COLO668 (cell line): ENCODE measurements at regions not wholly inside any gene's neighbourhood (a gene's known extent, or its start where the extent isn't known, plus 50 kb on each side); places are given as distances from the start of the nearest gene placed in this dataset.

Experiments used
- DNase-seq: peaks from one replicate; lab custom pipeline; 2025; ENCODE audit not compliant: unreplicated experiment; lab: John Stamatoyannopoulos, UW

GRCh38 chr10:28077889-28078288 lies 79.0 kb upstream of the ODAD2 start:
- DNase-seq, result no peak

GRCh38 chr10:28075424-28075823 lies 76.5 kb upstream of the ODAD2 start:
- DNase-seq, result no peak

GRCh38 chr10:28072573-28072972 lies 73.7 kb upstream of the ODAD2 start:
- no peak for DNase-seq

- DNase-seq, result no peak
Observed at GRCh38 chr10:28060031-28060607, 61.2 kb upstream of the ODAD2 start.

- no peak for DNase-seq
Observed at GRCh38 chr10:28058746-28059145, 59.9 kb upstream of the ODAD2 start.

- no peak for DNase-seq
Observed at GRCh38 chr10:28054228-28054860, 55.5 kb upstream of the ODAD2 start.

GRCh38 chr10:28049286-28049685 lies 50.4 kb upstream of the ODAD2 start:
- DNase-seq, result no peak
